NCI-H2227 treated with DMSO at 0.1 percent for 48 hours (cell line): ENCODE measurements at regions not wholly inside any gene's neighbourhood (a gene's known extent, or its start where the extent isn't known, plus 50 kb on each side); places are given as distances from the start of the nearest gene placed in this dataset.
"Not testable (repeated sequence)": the region's sequence is repeated elsewhere in the genome, so short reads cannot be mapped to it uniquely, and the experiment has no call there.

Experiments
- DNase-seq: peaks from one replicate; lab custom pipeline; 2025; lab: John Stamatoyannopoulos, UW

DNA sequence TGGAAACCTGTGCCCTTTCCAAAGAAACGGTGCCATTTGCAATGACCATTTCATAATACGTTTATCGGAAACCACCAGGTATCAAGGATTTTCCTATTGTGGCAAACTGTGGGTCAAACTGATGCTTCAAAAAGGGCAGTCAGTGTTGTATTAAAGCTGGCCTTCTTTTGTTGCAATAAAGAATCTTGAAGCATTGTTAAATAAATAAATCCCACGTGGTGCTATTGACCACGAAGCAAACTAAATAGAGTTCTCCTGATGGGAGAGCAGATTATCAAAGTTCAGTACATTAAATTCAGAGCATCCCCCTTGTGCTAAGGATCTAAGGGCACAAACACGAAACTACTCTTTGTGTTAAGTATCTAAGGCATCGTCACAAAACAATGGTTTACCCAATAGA, 545.9 kb upstream of the MIR17HG start:
- DNase-seq = no peak

DNA sequence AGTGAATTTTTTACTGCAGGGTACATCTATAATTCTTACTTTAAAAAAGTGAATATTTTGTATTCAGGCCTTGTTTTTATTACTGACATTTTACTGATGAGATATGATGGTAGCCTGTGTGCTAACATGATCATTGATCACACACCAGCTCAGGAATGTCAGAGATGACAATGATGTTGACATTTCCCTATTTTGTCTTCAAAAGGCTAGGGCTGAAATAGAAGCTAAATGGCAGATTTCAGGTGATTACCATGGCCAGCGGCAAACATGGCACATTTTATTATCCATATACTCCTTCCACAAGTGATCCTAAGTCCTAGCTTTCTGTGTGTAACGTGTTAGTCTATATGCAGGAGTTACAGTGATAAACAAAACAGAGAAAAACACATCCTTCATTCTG, 544.3 kb upstream of the MIR17HG start:
- no peak for DNase-seq

DNA sequence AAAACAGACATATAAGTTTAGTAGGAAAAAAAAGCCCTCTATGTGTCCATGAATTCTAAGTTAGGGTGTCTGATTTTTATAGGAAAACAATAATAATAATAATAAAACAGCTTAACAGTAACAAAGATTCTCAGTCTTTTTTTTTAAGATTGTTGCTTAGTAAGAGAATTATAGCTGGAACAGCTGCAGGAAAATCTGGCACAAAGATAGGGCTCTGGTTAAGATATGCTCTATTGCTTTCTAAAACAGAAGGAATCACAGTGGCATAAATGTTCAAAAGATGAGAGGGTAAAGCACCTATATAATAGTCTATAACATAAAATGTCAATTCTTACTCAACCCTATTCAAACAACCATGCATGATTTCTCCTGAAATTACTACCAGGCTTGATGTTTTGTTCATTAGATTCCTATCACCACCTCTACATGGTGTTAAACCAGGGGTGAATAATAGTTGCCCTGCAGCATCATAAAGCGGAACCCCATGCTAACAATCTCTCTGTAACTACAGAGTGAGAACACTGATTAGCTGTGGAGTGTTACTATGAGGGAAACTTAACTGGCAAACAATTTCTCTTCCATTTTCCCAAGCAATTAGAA, 541.4 kb upstream of the MIR17HG start:
- no peak for DNase-seq

DNA sequence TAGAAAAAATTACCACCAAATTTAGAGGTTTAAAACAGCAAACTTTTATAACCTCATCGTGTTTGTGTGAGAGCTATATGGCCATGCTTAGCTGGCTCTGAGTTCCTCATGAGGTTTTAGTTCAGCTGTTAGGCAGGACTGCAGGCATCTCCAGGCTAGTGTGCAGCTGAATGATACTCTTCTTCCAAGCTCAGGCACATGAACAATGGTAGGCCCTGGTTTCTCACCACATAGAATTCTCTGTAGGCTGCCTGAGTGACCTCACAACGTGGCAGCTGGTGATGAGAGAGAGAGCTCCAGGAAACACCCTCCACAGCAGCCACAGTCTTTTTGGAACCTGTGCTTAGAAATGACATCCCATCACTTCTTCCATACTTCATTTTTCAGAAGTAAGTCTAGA, 540.6 kb upstream of the MIR17HG start:
- no peak for DNase-seq

DNA sequence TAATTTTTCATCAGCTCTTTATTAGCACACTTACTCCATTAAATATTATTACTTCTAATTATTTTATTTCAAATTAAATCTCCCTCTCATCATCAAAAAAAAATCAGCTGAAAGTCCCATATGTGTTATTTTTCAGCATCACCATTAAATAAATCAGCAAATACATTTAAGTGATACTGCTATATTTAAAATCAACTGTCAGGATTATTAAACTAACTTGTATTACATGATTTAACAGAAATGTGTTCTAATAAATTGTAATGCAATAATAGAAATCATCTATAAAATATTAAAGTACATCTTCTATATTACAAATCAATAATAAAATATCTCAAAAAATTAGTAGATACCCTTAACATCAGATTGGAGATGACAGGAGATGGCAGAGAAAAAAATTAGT, 538.6 kb upstream of the MIR17HG start:
- DNase-seq = no peak

DNA sequence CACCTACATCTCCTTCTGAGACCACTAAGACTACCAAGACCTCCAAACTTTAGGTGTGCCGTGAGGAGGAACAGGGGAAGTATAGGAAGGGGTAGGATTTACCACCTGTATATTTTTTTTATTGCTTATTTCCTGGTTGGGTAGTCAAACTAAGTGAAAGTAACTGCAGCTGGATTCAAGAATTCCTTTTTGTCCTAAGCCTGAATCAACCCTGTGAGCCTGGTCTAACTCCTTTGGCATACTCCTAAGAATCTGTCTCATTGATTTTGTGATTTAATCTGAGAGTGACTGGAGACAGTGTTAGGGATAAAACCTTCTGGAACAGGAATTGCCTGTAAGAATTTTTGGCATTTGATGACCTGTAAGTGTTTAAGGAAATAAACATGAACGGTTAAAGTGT, 523.5 kb upstream of the MIR17HG start:
- no peak for DNase-seq

DNA sequence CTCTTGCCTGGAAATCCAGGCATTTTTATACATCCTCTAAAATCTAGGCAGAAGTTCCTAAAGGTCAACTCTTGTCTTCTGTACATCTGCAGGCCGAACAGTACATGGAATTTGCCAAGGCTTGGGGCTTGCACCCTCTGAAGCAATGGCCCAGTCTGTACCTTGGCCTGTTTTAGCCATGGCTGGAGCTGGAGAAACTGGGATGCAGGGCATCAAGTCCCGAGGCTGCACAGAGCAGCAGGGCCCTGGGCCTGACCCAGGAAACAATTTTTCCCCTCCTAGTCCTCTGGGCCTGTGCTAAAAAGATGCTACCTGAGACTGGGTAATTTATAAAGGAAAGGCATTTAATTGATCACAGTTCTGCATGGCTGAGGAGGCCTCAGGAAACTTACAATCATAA, 520.8 kb upstream of the MIR17HG start:
- no peak for DNase-seq

DNA sequence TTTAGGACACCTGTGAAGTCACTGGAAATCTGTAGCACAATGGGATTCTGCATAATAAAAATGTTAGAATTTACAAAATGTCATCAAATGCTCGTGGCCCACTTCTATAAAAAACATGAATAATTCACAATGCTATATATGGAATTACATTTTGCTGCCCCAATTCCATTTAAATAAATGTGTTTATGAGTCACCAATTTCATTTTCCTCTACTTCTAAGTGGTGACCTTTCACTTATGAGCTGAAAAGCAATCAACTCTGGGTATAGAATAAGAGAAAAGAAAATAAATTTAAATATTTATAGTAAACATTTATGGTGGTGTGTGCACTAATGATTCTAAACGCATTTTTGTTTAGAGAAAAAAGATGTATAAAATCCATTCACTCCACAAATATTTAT, 516.7 kb upstream of the MIR17HG start:
- DNase-seq = no peak

DNA sequence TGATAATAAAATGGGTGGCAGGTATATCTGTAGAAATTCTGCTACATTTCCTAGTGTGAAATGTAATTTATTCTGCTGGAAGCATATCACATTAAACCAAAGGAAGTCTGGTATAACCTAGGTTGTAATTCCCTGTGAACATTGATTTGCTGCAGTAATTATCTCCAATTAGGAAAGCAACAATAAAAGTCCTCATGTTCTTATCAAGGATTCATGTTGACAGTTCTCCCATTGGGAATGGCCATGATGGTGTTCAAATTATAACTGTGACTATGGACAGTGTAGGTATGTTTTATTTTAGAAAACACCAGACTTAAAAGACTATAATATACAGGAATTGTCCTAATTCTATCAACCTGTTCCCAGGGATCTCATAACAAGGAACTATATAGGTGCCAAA, 513.5 kb upstream of the MIR17HG start:
- DNase-seq = no peak

DNA sequence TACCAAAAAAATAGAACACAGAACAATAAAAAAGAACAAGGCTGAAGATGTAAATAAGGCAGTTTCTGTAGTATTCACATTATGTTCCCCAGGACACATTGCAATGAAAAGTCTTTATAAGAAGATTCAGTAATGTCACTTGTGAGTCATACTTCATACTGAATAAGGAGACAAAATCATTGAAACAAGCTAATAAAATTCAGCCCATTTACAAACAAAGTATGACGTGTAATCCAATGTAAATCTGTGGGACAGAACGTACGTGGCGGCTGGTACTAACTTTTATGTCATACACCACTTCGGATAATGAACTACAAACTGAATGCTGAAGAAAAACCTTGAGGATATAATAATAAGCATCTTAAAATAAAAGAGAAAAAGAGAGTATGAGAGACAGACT, 512.8 kb upstream of the MIR17HG start:
- no peak for DNase-seq

DNA sequence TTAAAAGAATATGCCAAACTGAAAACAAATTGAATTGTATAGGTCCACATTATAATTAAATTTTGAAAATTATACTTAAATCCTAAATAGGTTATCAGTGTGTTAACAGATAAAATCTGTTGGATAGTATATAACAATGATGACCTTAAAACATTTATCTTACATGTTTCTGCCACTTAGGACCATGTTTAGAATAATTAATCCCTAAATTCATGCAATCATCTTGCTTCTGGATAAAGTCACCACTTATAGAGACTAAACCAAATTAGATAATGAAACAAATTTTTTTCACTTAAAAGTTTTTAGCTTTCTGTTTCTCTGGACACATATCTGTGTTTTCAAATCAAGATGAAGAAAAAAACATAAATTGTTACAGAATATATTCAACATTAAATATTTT, 511.7 kb upstream of the MIR17HG start:
- DNase-seq = no peak

DNA sequence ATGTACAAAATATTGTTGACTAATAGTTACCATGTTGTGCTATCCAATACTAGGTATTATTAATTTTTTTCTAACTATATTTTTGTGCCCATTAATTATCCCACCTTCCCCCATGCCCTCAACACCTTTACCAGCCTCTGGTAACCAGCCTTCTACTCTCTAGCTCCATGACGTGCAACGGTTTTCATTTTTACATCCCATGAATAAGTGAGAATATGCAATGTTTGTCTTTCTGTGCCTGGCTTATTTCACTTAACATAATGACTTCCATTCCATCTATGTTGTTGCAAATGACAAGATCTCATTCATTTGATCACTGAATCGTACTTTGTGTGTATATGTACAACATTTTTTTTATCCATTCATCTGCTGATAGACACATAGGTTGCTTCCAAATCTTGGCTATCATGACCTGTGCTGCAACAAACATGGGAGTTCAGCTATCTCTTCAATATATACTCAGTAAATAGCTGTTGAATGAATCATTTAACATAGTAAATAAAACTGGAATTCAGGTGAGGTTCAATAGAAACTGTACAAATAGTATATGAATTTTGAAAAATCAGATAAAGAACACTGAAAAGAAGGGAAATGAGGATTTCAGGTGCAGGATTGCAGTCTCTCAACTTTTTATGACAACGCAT, 509.0 kb upstream of the MIR17HG start:
- no peak for DNase-seq

DNA sequence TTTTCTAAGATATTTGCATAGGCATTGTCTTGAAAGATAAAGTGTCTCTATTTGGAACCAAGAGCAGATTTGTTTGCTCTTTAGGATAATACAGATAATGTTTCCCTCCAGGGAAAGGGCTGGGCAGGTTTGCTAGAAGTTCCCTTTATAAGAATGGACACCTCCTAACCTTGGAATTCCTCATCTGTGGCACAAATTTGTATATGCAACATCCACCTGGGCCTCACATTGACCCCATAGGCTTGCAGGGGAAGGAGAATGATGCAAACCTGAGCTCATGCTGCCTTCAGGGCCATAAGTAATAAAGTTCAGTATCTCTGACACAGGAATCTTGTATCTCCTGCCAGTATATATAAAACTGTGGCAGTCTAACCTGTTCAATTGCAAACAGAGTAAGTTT, 508.4 kb upstream of the MIR17HG start:
- DNase-seq = no peak

DNA sequence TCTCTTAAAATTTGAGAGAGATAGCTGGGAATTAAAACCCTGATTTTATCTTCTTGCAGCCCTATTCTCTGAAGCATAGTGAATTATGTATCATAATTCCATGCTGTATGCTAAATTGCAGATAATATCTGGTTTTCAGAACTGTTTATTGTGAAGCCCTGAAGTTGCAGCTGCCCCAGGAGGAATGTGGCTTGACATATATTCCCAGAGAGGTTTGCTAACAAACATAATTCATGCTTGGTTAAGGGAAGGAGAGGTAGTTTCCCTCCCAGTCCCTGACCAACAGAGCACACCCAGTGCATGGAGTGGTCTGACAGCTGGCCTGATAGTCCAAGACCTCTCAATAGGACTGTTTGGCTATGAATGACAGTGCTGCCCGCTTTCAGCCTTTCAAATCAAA, 500.6 kb upstream of the MIR17HG start:
- no peak for DNase-seq

DNA sequence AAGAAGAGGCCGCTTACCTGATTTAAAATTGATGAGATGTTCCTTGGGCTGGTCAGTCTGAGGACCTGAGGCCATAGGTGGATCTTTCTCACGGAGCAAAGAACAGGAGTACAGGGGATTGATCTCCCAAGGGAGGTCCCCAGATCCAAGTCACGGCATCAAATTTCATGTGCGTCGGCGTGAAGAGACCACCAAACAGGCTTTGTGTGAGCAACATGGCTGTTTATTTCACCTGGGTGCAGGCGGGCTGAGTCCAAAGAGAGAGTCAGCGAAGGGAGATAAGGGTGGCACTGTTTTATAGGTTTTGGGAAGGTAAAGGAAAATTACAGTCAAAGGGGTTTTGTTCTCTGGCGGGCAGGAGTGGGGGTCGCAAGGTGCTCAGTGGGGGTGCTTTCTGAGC, 493.8 kb upstream of the MIR17HG start:
- not testable (repeated sequence) for DNase-seq

DNA sequence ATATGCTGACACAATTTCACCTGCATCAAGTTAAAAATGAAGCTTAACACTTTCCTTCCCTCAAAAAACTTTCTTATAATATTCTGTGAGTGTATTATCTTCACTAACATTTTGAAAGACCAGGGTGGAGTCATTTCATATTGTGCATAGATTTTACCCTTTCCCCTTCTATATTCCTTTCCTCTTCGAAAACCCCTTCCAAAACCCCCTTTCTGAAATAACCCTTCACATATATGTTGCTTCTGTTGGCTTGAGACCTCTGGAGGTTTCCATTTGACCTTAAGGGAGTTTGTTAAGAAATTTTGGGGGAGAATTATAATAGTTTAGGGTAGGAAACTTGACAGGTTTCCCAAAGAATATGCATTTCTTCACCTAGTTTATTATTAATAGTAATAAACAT, 489.6 kb upstream of the MIR17HG start:
- DNase-seq = no peak

DNA sequence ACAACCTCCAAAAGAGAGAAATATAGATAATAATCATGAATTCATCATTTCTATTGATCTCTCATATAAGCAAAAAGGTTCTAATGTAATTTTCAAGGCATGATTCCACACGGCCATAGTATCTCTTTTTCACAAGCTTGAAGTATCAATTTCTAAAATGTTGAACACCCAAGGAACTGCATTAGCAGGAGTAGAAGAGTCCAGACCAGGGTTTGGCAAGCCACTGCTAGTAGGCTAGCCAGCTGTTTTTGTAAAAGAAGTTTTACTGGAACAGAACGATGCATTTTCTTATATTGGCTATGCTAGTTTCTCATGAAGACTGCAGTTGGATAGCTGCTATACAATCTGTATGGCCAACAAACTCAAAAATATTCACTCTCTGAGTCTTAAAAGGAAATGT, 481.5 kb upstream of the MIR17HG start:
- DNase-seq = no peak

DNA sequence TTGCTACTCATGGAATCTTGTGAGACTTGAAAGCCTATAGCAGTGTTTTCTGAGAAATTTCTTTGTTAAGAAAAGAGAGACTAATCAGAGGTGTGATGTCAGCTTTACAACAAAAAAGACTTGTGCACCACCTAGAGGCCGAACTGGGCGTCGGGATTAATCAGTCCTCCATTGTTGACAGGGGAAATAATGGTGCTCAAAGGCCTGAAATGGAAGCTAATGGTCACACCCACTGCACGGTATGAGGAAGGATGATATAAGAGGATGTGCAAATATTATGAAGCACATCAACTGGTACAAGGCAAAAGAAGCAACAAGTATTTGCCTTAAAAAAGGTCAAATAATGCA, 480.2 kb upstream of the MIR17HG start:
- peak; percentile 74 for DNase-seq

DNA sequence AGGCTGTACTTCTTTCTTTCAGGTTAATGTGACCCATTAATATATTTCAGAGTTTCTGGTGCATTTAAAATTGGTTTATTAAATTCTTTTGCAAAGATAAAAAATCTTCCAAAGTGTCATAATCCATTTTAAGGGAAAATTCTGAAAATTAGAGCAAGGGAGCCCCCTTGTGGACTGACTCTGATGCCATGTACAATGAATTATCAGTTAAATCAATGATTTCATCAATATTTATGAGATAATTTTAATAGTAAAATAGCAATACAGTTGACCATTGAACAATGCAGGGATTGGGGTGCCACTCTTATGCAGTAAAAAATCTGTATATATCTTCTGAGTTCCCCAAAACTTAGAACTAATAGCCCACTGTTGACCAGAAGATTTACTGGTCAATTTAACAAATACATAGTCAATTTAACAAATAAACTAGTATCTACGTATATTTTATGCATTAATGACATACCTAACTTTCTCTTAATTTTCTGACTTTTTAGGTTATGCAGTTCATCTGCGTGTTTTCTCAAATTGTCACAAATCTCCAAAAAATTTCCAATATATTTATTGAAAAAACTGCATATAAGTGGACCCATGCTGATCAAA, 479.1 kb upstream of the MIR17HG start:
- DNase-seq = no peak

DNA sequence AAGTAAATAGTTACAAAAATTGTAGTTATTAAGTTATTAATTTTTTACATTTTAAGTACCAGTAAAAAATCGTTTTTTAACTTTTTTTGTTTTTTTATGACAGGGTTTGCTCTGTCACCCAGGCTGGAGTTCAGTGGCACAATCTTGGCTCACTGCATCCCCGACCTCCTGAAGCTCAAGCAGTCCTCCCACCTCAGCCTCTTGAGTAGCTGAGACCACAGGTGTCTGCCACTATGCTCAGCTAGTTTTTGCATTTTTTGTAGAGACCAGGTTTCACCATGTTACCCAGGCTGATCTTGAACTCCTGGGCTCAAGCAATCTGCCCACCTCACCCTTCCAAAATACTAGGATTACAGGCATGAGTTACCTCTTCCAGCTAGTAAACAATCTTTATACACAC, 477.9 kb upstream of the MIR17HG start:
- no peak for DNase-seq

DNA sequence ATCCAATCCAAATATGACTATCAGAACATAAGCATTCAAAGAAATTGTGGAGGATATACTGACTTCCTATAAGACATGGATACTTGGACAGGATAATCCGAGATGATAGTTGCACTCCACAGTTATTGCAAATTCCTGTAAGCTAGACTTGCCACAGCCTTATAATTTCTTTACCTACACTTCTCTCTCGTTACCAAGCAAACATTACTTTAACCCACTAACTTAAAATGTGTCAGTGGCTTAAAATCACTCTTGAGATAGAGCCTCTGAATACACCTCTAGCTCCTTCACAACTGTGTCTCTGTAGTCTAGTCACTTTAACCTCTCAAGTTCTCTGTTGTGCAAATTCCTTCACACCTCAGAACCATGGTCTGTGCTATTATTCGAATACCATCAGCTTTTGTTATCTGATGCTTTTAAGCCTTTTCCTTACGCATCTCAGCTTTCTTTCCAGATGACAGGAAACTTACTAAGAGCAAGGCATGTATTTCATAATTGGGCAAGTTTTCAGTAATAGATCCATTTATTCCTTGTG, 474.9 kb upstream of the MIR17HG start:
- no peak for DNase-seq

DNA sequence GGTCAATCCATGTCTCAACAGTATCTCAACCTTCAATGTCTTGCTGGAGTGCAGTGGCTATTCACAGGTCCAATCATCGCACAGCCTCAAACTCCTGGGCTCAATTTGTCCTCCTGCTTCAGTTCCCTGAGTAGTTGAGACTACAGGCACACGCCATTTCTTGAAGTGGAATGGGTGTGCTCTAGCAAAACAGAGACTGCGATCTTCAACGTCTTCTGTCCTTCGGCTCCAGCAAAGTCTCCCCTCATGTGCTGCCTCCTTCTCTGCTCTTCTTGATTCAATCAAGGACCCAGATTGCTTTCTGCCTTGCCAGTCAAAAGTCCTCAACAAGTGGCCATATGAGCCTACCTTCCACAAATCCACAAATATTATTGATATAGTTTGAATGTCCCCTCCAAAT, 466.7 kb upstream of the MIR17HG start:
- no peak for DNase-seq

DNA sequence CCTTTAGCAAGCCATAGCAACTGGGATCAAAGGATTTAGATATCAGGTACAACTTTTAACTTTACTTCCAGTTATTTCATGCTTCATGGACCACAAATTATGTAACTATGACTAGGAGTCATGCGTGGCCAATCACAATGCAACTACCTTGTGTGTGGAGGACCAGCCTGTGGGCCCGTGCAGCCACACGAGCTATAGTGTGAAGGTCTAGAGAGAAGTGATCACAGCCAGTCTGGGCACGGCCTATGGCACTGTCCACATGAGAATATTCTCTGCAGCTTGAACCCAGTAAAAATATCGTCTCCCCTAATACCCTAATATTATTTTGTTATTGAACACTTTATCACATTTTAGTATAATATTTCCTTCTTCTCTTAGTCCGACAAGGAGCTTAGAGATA, 464.9 kb upstream of the MIR17HG start:
- no peak for DNase-seq

DNA sequence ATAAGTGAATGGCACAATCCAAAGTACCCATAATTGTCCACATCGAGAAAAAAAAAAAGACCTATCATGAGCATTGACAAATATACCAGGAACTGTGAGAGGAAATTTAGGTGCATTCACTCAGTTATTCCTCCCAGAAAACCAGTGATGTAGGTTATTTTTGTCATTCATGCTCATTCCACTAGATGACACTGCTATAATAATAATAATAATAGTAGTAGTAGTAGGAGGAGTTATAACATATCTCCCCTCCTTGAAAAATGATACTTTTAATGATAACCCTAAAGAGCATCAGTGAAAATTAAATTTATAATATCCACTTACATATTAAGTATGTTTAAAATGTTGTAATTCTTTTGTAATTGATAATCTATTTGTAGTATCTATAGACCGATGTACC, 463.9 kb upstream of the MIR17HG start:
- no peak for DNase-seq
